ENCODE measurements at regions not wholly inside any gene's neighbourhood (a gene's known extent, or its start where the extent isn't known, plus 50 kb on each side); places are given as distances from the start of the nearest gene placed in this dataset.

DNA sequence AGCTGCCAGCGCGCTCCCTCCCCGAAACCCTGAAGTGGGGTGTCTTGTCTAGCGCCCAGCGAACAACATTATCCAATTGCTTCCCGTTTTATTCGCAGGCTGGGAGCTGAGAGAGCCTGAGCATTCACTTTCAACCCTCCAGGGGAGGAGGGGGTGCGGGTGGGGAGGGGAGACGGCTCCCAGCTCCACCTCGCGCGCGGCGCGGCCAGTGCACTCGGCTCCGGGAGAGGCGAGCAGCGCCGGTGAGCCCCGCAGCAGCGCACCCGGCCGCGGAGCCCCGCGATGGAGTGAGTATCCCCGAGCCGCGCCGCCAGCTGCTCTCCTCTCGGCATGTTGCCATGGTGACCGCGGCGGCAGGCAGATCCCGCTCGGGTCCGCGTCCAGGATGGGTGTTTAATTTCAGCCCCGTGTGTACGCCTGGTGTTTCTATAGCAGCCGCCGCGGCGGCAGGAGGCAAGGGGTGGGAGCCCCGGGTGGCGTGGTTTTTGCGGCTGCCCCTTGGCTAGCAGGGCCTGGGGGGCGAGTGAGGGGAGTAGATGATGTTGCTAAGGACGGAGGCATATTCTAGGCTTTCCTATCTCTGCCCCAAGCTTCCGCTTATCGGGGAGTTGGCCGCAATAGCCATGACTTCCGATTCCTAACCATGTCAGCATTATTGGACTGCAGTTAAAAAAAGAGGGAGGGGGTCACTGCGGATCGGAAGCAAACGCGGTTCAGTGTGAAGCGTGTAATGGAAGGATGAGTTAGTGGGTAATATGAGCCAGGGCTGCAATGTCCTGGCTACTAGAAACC is 139.2 kb upstream of the PALM2AKAP2 start:
- DNase-seq (ENCODE audit: low read depth in 1 of 2, low spot score in 1 of 2) (peak in 1 of 2 experiments; percentile 13), ATAC-seq (peak; percentile 64 to 72), FAIRE-seq (no peak)
- Histone ChIP-seq H3K4me1 (no peaks in the 10 kb centered on the region), H3K4me2 (peak overlapping the region; percentile 81), H3K27ac (0 out of 6 replicates have a peak overlapping the region, but pooled peaks of 1 of the 2 experiments have one; percentile 17), H3K9me3 (no peaks in the 10 kb centered on the region), H3K4me3 (peak overlapping the region; percentile 41)
- ChIA-PET CTCF (interaction anchor here (1.1 to 1.8 kb wide), 4 partner anchors 10 to 177 kb away, joined by 3 to 10 read pairs (median 6); no protein-coding TSS in a partner anchor), POLR2A (no interaction called here)
- TF ChIP-seq HEYL (CRISPR knock-in tag; IDR thresholded peaks at IDR 0.05) (no peak), ZFP36 (IDR thresholded peaks at IDR 0.05; ENCODE audit: borderline replicate concordance, partially characterized antibody) (no peak), HDAC2 (IDR thresholded peaks at IDR 0.05) (no peak), SREBF2 (IDR thresholded peaks at IDR 0.05) (no peak), EHMT2 (IDR thresholded peaks at IDR 0.05; ENCODE audit: low read depth) (no peak), EHF (CRISPR knock-in tag; IDR thresholded peaks at IDR 0.05) (no peak)
- TF ChIP-seq, protein P1, sequence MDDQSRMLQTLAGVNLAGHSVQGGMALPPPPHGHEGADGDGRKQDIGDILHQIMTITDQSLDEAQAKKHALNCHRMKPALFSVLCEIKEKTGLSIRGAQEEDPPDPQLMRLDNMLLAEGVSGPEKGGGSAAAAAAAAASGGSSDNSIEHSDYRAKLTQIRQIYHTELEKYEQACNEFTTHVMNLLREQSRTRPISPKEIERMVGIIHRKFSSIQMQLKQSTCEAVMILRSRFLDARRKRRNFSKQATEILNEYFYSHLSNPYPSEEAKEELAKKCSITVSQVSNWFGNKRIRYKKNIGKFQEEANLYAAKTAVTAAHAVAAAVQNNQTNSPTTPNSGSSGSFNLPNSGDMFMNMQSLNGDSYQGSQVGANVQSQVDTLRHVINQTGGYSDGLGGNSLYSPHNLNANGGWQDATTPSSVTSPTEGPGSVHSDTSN (IDR thresholded peaks at IDR 0.05): no peak
- TF ChIP-seq, protein P2, sequence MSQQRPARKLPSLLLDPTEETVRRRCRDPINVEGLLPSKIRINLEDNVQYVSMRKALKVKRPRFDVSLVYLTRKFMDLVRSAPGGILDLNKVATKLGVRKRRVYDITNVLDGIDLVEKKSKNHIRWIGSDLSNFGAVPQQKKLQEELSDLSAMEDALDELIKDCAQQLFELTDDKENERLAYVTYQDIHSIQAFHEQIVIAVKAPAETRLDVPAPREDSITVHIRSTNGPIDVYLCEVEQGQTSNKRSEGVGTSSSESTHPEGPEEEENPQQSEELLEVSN (IDR thresholded peaks at IDR 0.05; ENCODE audit: borderline replicate concordance, low read depth): no peak
- 10% methylated on average over 22 of the region's 59 CpGs for WGBS (ENCODE audit: missing lambda C conversion rate)

GRCh38 chr9:109641372-109641659 is 138.7 kb upstream of the PALM2AKAP2 start:
- FAIRE-seq (no peak), DNase-seq (ENCODE audit: low read depth in 1 of 2, low spot score in 1 of 2) (no peak), ATAC-seq (peak in 1 of 2 experiments; percentile 20; a peak in 3 of 6 replicates)
- H3K9me3 ChIP-seq: no peaks in the 10 kb centered on the region
- H3K4me1 ChIP-seq: no peaks in the 10 kb centered on the region
- peak overlapping the region; percentile 81 for H3K4me2 ChIP-seq
- 11% methylated on average over 8 of the region's 8 CpGs for WGBS (ENCODE audit: missing lambda C conversion rate)
- H3K27ac ChIP-seq: no peak overlapping the region
- ChIA-PET CTCF (interaction anchor here (1.8 kb wide), 1 partner anchor 67 kb away, joined by 6 read pairs; no protein-coding TSS in a partner anchor), POLR2A (no interaction called here)
- H3K4me3 ChIP-seq: no peak overlapping the region; the same call in 2 of the 3 replicates
- TF ChIP-seq NR3C1 (IDR thresholded peaks at IDR 0.05) (no peak), CHD2 (IDR thresholded peaks at IDR 0.05; ENCODE audit: low read length, partially characterized antibody) (no peak), FOSB (CRISPR knock-in tag; IDR thresholded peaks at IDR 0.05) (no peak)
- TF ChIP-seq, protein P1 (IDR thresholded peaks at IDR 0.05): no peak

- CTCF ChIA-PET: interaction anchor here (0.7 to 1.5 kb wide), 2 partner anchors 12 to 46 kb away, joined by 3 to 5 read pairs; no protein-coding TSS in a partner anchor
- no peak for DNase-seq (ENCODE audit: low read depth in 1 of 2, low spot score in 1 of 2)
Measured at GRCh38 chr9:109652112-109652511, 127.9 kb upstream of the PALM2AKAP2 start.

More at GRCh38 chr9:109652112-109652511, 127.9 kb upstream of the PALM2AKAP2 start:
- Histone ChIP-seq H3K4me3 (no peak overlapping the region), H3K9me3 (no peaks in the 10 kb centered on the region), H3K27ac (no peak overlapping the region), H3K4me1 (0 out of 3 replicates have a peak, but pooled peaks cover 3% of the 10 kb centered on the region), H3K4me2 (no peak overlapping the region)
- no peak for TF ChIP-seq CHD2 (IDR thresholded peaks at IDR 0.05; ENCODE audit: low read length, partially characterized antibody)
- TF ChIP-seq RARB (CRISPR knock-in tag; IDR thresholded peaks at IDR 0.05): no peak
- TF ChIP-seq HEYL (CRISPR knock-in tag; IDR thresholded peaks at IDR 0.05): no peak
- TF ChIP-seq RCOR1 (IDR thresholded peaks at IDR 0.05; ENCODE audit: low read depth, low read length): no peak
- TF ChIP-seq ZC3H11A (IDR thresholded peaks at IDR 0.05): no peak
- TF ChIP-seq NFE2L2 (conservative IDR thresholded peaks at IDR 0.05; ENCODE audit: low read length): no peak
- no peak for TF ChIP-seq HES2 (IDR thresholded peaks at IDR 0.05)
- TF ChIP-seq EP300 (IDR thresholded peaks at IDR 0.05): no peak
- no peak for TF ChIP-seq FOSB (CRISPR knock-in tag; IDR thresholded peaks at IDR 0.05)
- TF ChIP-seq JUN (IDR thresholded peaks at IDR 0.05): no peak
- TF ChIP-seq EHF (CRISPR knock-in tag; IDR thresholded peaks at IDR 0.05): no peak
- 33% methylated on average over 1 of the region's 1 CpG for WGBS (ENCODE audit: missing lambda C conversion rate)
- no peak for FAIRE-seq
- ATAC-seq: no peak
- POLR2A ChIA-PET: no interaction called here
